Neural progenitor cell (in vitro differentiated cells): ENCODE measurements at regions not wholly inside any gene's neighbourhood (a gene's known extent, or its start where the extent isn't known, plus 50 kb on each side); places are given as distances from the start of the nearest gene placed in this dataset.

ENCODE experiments used
- DNase-seq: peaks from one replicate; pipeline ENCODE4 v3.0.0-alpha.2; 2016; ENCODE audit warnings: low spot score
- H2AFZ ChIP-seq: fragments of 200-600 bp; sonication (generic); replicated peaks from 2 replicates; pipeline ENCODE4 v1.6.1; 2016; ENCODE audit warnings: antibody characterized with exemption
- H3F3A ChIP-seq: fragments of 200-600 bp; sonication (generic); 2 replicates; pipeline ENCODE4 v1.6.1; 2016; ENCODE audit warnings: antibody characterized with exemption, low read depth
- H3K27ac ChIP-seq: fragments of 200-600 bp; sonication (generic); 2 replicates; pipeline ENCODE4 v1.5.1; 2016; ENCODE audit warnings: mild to moderate bottlenecking
- H3K27me3 ChIP-seq: fragments of 200-600 bp; sonication (generic); 2 replicates; pipeline ENCODE4 v1.6.1; 2016; ENCODE audit warnings: mild to moderate bottlenecking, moderate library complexity
- H3K36me3 ChIP-seq: fragments of 200-600 bp; sonication (generic); 2 replicates; pipeline ENCODE4 v1.5.1; 2016
- H3K4me1 ChIP-seq: fragments of 200-600 bp; sonication (generic); 2 replicates; pipeline ENCODE4 v1.6.1; 2016; ENCODE audit warnings: mixed run types
- H3K4me2 ChIP-seq: fragments of 200-600 bp; sonication (generic); 2 replicates; pipeline ENCODE4 v1.6.1; 2016
- H3K4me3 ChIP-seq: fragments of 200-600 bp; sonication (generic); 2 replicates; pipeline ENCODE4 v1.5.1; 2016
- H3K79me2 ChIP-seq: fragments of 200-600 bp; sonication (generic); 2 replicates; pipeline ENCODE4 v1.6.1; 2016; ENCODE audit warnings: low read depth
- H3K9ac ChIP-seq: fragments of 200-600 bp; sonication (generic); 2 replicates; pipeline ENCODE4 v1.6.1; 2016
- H3K9me3 ChIP-seq: fragments of 200-600 bp; sonication (generic); 2 replicates; pipeline ENCODE4 v1.5.1; 2016; ENCODE audit warnings: low read depth
- H4K20me1 ChIP-seq: fragments of 200-600 bp; sonication (generic); 2 replicates; pipeline ENCODE4 v1.6.1; 2016; ENCODE audit warnings: low read depth
- H3K27ac Mint-ChIP-seq: 3 replicates; pipeline ENCODE4 v1.8.0; 2021; ENCODE audit warnings: mixed read lengths
- H3K27me3 Mint-ChIP-seq: 2 replicates; pipeline ENCODE4 v1.8.0; 2022; ENCODE audit warnings: low read depth, mild to moderate bottlenecking, inconsistent platforms, moderate library complexity, mixed read lengths; ENCODE audit not compliant: insufficient read depth
- H3K36me3 Mint-ChIP-seq: 3 replicates; pipeline ENCODE4 v1.8.0; 2021; ENCODE audit warnings: mixed read lengths
- H3K4me1 Mint-ChIP-seq: 3 replicates; pipeline ENCODE4 v1.8.0; 2021; ENCODE audit warnings: mixed read lengths
- H3K4me3 Mint-ChIP-seq: 3 replicates; pipeline ENCODE4 v1.8.0; 2021; ENCODE audit warnings: mild to moderate bottlenecking, moderate library complexity, mixed read lengths
- H3K9me3 Mint-ChIP-seq: 3 replicates; pipeline ENCODE4 v1.8.0; 2020; ENCODE audit warnings: mixed read lengths
- CTCF ChIP-seq: fragments of 200-600 bp; sonication (generic); IDR thresholded peaks from 2 replicates; pipeline ENCODE4 v1.5.1; 2017; ENCODE audit warnings: antibody characterized with exemption, mild to moderate bottlenecking
- EZH2 ChIP-seq: fragments of 200-600 bp; sonication (generic); IDR thresholded peaks from 2 replicates; pipeline ENCODE4 v1.6.1; 2017; ENCODE audit warnings: antibody characterized with exemption, mild to moderate bottlenecking, moderate library complexity
- EZH2phosphoT487 ChIP-seq: fragments of 200-600 bp; sonication (generic); IDR thresholded peaks from 2 replicates; pipeline ENCODE4 v1.6.1; 2017; ENCODE audit warnings: antibody characterized with exemption

GRCh38 chr6:147704691-147705090 is 196.2 kb downstream of the SAMD5 start:
- Mint-ChIP-seq H3K9me3 (no peaks in the 10 kb centered on the region), H3K27ac (no peak overlapping the region), H3K4me1 (peaks cover 15% of the 10 kb centered on the region), H3K36me3 (no peaks in the 10 kb centered on the region), H3K27me3 (peaks cover 2% of the 10 kb centered on the region), H3K4me3 (no peak overlapping the region)
- H3K9ac ChIP-seq = no peak overlapping the region
- H3K27ac ChIP-seq = no peak overlapping the region
- no peak overlapping the region for H3K4me3 ChIP-seq
- no peak for DNase-seq
- TF ChIP-seq EZH2 (no peak), EZH2phosphoT487 (no peak), CTCF (no peak)
- no peaks in the 10 kb centered on the region for H4K20me1 ChIP-seq
- no peaks in the 10 kb centered on the region for H3K9me3 ChIP-seq
- no peak overlapping the region for H3K4me2 ChIP-seq
- no peaks in the 10 kb centered on the region for H3K79me2 ChIP-seq
- H2AFZ ChIP-seq = no peak overlapping the region
- H3K27me3 ChIP-seq = no peaks in the 10 kb centered on the region
- H3F3A ChIP-seq = no peaks in the 10 kb centered on the region
- H3K4me1 ChIP-seq = no peaks in the 10 kb centered on the region
- H3K36me3 ChIP-seq = no peaks in the 10 kb centered on the region

GRCh38 chr6:147707524-147707923 is 199.0 kb downstream of the SAMD5 start:
- Histone ChIP-seq H3K9me3 (no peaks in the 10 kb centered on the region), H3K27me3 (no peaks in the 10 kb centered on the region), H2AFZ (no peak overlapping the region), H3K79me2 (no peaks in the 10 kb centered on the region), H3K9ac (no peak overlapping the region), H3K36me3 (no peaks in the 10 kb centered on the region), H3K4me3 (no peak overlapping the region), H3K27ac (no peak overlapping the region), H3K4me1 (no peaks in the 10 kb centered on the region), H4K20me1 (no peaks in the 10 kb centered on the region), H3K4me2 (no peak overlapping the region), H3F3A (no peaks in the 10 kb centered on the region)
- Mint-ChIP-seq H3K4me3 (no peak overlapping the region), H3K27ac (no peak overlapping the region), H3K4me1 (peaks cover 9% of the 10 kb centered on the region), H3K9me3 (no peaks in the 10 kb centered on the region), H3K36me3 (peaks cover 2% of the 10 kb centered on the region), H3K27me3 (peaks cover 2% of the 10 kb centered on the region)
- TF ChIP-seq CTCF (no peak), EZH2 (no peak), EZH2phosphoT487 (no peak)
- DNase-seq = no peak

- Histone ChIP-seq H3K36me3 (no peaks in the 10 kb centered on the region), H3K9ac (no peak overlapping the region), H2AFZ (no peak overlapping the region), H3K79me2 (no peaks in the 10 kb centered on the region), H3K27ac (no peak overlapping the region), H3F3A (no peaks in the 10 kb centered on the region), H3K27me3 (no peaks in the 10 kb centered on the region), H3K4me2 (no peak overlapping the region), H3K9me3 (no peaks in the 10 kb centered on the region), H3K4me3 (no peak overlapping the region), H3K4me1 (no peaks in the 10 kb centered on the region), H4K20me1 (no peaks in the 10 kb centered on the region)
- Mint-ChIP-seq H3K27me3 (peaks cover 2% of the 10 kb centered on the region), H3K27ac (no peak overlapping the region), H3K9me3 (no peaks in the 10 kb centered on the region), H3K36me3 (peaks cover 2% of the 10 kb centered on the region), H3K4me1 (peaks cover 9% of the 10 kb centered on the region), H3K4me3 (no peak overlapping the region)
- TF ChIP-seq CTCF (no peak), EZH2 (no peak), EZH2phosphoT487 (no peak)
- no peak for DNase-seq
Observed at GRCh38 chr6:147708170-147708569, 199.7 kb downstream of the SAMD5 start.
